Ovary (tissue), 7 donors: ENCODE measurements at regions not wholly inside any gene's neighbourhood (a gene's known extent, or its start where the extent isn't known, plus 50 kb on each side); places are given as distances from the start of the nearest gene placed in this dataset.

ENCODE experiments used
- DNase-seq, 5 donors: peaks; one replicate each; pipeline ENCODE4 v3.0.0-alpha.2; 2019 to 2020
- H3K27ac ChIP-seq, 2 donors: fragments of 200-600 bp; one replicate each; pipeline versions ENCODE4 v1.5.1 to v1.8.0; 2019 to 2022
- H3K27me3 ChIP-seq: fragments of 200-600 bp; one replicate; pipeline ENCODE4 v1.8.0; 2022
- H3K36me3 ChIP-seq: fragments of 200-600 bp; sonication (generic); one replicate; pipeline ENCODE4 v1.5.1; 2019
- H3K4me1 ChIP-seq: one replicate; pipeline ENCODE4 v1.8.1; 2013; ENCODE audit warnings: mild to moderate bottlenecking, moderate library complexity; ENCODE audit not compliant: insufficient read depth
- H3K4me3 ChIP-seq: fragments of 200-600 bp; sonication (generic); one replicate; pipeline ENCODE4 v1.5.1; 2017
- H3K9me3 ChIP-seq, 2 donors: fragments of 200-600 bp in 1 of 2; sonication (generic) in 1 of 2; one replicate each; pipeline versions ENCODE4 v1.5.1 to v1.8.1; 2013 to 2019; ENCODE audit warnings: mild to moderate bottlenecking in 1 of 2, moderate library complexity in 1 of 2
- CTCF ChIP-seq, 3 donors: fragments of 450-650 bp in 2 of 3; fragments of 200-600 bp in 1 of 3; IDR thresholded peaks; one replicate each; pipeline versions ENCODE4 v1.5.1 to v1.8.0; 2016 to 2022; ENCODE audit warnings: antibody characterized with exemption in 3 of 3, mild to moderate bottlenecking in 1 of 3
- EP300 ChIP-seq: sonication (generic); formaldehyde crosslinking; IDR thresholded peaks from one replicate; pipeline ENCODE4 v1.6.1; 2017; ENCODE audit warnings: antibody characterized with exemption
- POLR2A ChIP-seq: fragments of 450-650 bp; IDR thresholded peaks from one replicate; pipeline ENCODE4 v1.6.1; 2017; ENCODE audit warnings: antibody characterized with exemption, mild to moderate bottlenecking, moderate library complexity
- WGBS, 3 donors: extraction: QIAGEN DNeasy Blood & Tissue Kit in 1 of 3; methylation state at CpG; one replicate each; pipeline versions ENCODE4 v1.1.5 to v1.1.7; 2013 to 2017; 5-methylcytosine and 5-hydroxymethylcytosine counted together
- intact Hi-C, 4 donors: fragments of 100-400 bp; cut with DNase I; formaldehyde crosslinking; loops; one replicate each; pipeline versions ENCODE4 v1.11.0 to v1.15.1; 2022 to 2023
- donor health status: DM: no; HTN: no; CAD: no; lungs with moderate emphysema.
- donor health status: DM: no; HTN: no; CAD: no.
- donor health status: Bipolar disorder and iron deficiency.
- donor health status: DM: no; HTN: no; CAD: no.
- donor health status: DM: yes; HTN: yes; CAD: no.

- H3K9me3 ChIP-seq, result no peaks in the 10 kb centered on the region
- WGBS, 3 donors, result 81 to 89% (median 84%) methylated on average over 3 of the region's 3 CpGs
- TF ChIP-seq POLR2A, result no peak
- no peak for TF ChIP-seq CTCF (IDR thresholded peaks at IDR 0.05)
- no peak for TF ChIP-seq EP300
- no peaks in the 10 kb centered on the region for H3K36me3 ChIP-seq
- H3K4me3 ChIP-seq, result no peak overlapping the region
- H3K27me3 ChIP-seq, result no peaks in the 10 kb centered on the region
- no peak for DNase-seq
- intact Hi-C loops, result no loop called here
- no peak overlapping the region for H3K27ac ChIP-seq
- no peaks in the 10 kb centered on the region for H3K4me1 ChIP-seq
Measured at GRCh38 chr4:149884529-149885181, 69.0 kb upstream of the IQCM start.

GRCh38 chr4:149885896-149886295 lies 70.3 kb upstream of the IQCM start:
- no peak for DNase-seq
- intact Hi-C loops, result no loop called here

GRCh38 chr4:149886786-149887490 lies 71.3 kb upstream of the IQCM start:
- Histone ChIP-seq H3K4me3 (no peak overlapping the region), H3K27ac (no peak overlapping the region), H3K9me3 (no peaks in the 10 kb centered on the region), H3K36me3 (no peaks in the 10 kb centered on the region), H3K4me1 (no peaks in the 10 kb centered on the region), H3K27me3 (no peaks in the 10 kb centered on the region)
- 79 to 90% (median 86%) methylated on average over 3 of the region's 3 CpGs for WGBS, 3 donors
- DNase-seq, result no peak
- TF ChIP-seq POLR2A (no peak), CTCF (IDR thresholded peaks at IDR 0.05) (no peak), EP300 (no peak)
- intact Hi-C loops, result no loop called here

More at GRCh38 chr4:149885896-149886295, 70.3 kb upstream of the IQCM start:
- Histone ChIP-seq H3K36me3 (no peaks in the 10 kb centered on the region), H3K9me3 (no peaks in the 10 kb centered on the region), H3K27ac (no peak overlapping the region), H3K4me1 (no peaks in the 10 kb centered on the region), H3K27me3 (no peaks in the 10 kb centered on the region), H3K4me3 (no peak overlapping the region)
- TF ChIP-seq CTCF (IDR thresholded peaks at IDR 0.05) (no peak), EP300 (no peak), POLR2A (no peak)

GRCh38 chr4:149889991-149890390 lies 74.3 kb upstream of the IQCM start:
- WGBS, 3 donors, result 44 to 57% (median 52%) methylated on average over 3 of the region's 3 CpGs
- no peaks in the 10 kb centered on the region for H3K4me1 ChIP-seq
- H3K36me3 ChIP-seq, result no peaks in the 10 kb centered on the region
- no peaks in the 10 kb centered on the region for H3K27me3 ChIP-seq
- no peaks in the 10 kb centered on the region for H3K9me3 ChIP-seq
- DNase-seq, result no peak
- no peak for TF ChIP-seq CTCF (IDR thresholded peaks at IDR 0.05)
- TF ChIP-seq EP300, result no peak
- no peak for TF ChIP-seq POLR2A
- H3K4me3 ChIP-seq, result no peak overlapping the region
- no peak overlapping the region for H3K27ac ChIP-seq
- intact Hi-C loops, result no loop called here
